ENCODE measurements at regions not wholly inside any gene's neighbourhood (a gene's known extent, or its start where the extent isn't known, plus 50 kb on each side); places are given as distances from the start of the nearest gene placed in this dataset.
"Not testable (repeated sequence)": the region's sequence is repeated elsewhere in the genome, so short reads cannot be mapped to it uniquely, and the experiment has no call there.

DNA sequence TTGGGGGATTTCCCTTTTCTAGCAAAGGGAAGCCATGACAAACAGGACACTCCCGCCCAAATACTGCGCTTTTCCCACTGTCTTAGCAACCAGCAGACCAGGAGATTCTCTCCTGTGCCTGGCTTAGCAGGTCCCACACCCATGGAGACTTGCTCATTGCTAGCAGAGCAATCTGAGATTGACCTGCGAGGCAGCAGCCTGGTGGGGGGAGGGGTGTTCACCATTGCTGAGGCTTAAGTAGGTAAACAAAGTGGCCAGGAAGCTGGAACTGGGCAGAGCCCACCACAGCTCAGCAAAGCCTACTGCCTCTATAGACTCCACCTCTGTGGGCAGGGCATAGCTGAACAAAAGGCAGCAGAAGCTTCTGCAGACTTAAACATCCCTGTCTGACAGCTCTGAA, 279.2 kb downstream of the DEPDC1B start:
- TF ChIP-seq, protein P1, sequence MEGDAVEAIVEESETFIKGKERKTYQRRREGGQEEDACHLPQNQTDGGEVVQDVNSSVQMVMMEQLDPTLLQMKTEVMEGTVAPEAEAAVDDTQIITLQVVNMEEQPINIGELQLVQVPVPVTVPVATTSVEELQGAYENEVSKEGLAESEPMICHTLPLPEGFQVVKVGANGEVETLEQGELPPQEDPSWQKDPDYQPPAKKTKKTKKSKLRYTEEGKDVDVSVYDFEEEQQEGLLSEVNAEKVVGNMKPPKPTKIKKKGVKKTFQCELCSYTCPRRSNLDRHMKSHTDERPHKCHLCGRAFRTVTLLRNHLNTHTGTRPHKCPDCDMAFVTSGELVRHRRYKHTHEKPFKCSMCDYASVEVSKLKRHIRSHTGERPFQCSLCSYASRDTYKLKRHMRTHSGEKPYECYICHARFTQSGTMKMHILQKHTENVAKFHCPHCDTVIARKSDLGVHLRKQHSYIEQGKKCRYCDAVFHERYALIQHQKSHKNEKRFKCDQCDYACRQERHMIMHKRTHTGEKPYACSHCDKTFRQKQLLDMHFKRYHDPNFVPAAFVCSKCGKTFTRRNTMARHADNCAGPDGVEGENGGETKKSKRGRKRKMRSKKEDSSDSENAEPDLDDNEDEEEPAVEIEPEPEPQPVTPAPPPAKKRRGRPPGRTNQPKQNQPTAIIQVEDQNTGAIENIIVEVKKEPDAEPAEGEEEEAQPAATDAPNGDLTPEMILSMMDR (IDR thresholded peaks at IDR 0.05): not testable (repeated sequence)
- TF ChIP-seq POLR2A (IDR thresholded peaks at IDR 0.05): not testable (repeated sequence)
